ENCODE measurements at regions not wholly inside any gene's neighbourhood (a gene's known extent, or its start where the extent isn't known, plus 50 kb on each side); places are given as distances from the start of the nearest gene placed in this dataset.

DNA sequence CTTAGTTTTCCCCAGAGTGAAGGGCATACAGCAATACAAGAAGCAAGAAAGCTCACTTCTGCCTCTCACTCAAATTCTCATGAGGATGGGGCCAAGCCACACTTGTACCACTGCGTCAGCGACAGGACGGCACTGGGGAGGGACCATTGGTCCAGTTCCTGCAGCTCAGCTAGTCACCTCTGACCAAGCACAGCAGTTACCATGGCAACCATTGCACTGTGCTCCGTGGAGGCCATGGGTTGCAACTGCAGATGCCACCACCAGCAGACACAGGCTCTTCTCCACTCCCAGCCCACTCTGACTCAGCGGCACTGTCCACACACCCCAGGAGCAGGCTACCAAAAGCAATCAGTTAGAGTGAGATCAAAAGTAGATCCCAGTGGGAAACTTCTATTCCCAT lies 441.1 kb upstream of the ARID1B start:
- H3K4me1 ChIP-seq (ENCODE audit: insufficient read depth, low read length): no peaks in the 10 kb centered on the region
- H3K36me3 ChIP-seq (ENCODE audit: insufficient read depth, low read length): no peaks in the 10 kb centered on the region
- peaks cover 9% of the 10 kb centered on the region; the same call in 1 of the 2 replicates for H3K9me3 ChIP-seq (ENCODE audit: control insufficient read depth, insufficient read depth, low read length)
- H3K9ac ChIP-seq (ENCODE audit: low read depth, low read length): no peak overlapping the region

DNA sequence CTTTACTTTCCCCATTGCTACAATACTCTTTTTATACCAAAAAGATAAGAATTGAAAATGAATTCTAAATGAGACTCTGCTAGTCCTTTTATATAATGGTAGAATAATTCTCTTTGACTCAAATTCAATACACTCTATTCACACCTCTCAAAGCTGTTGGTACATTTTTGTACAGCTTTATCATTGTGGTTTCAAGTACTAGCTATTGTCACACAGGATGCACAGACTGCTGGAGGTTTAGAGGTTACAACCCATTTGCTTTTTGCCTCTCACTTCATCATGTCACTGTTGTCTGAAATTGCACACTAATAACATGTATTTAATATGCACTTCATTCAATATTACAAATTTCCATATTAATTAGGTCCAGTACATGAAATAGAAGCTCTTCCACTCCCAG lies 442.2 kb upstream of the ARID1B start:
- Histone ChIP-seq H3K36me3 (ENCODE audit: insufficient read depth, low read length) (no peaks in the 10 kb centered on the region), H3K9me3 (ENCODE audit: control insufficient read depth, insufficient read depth, low read length) (peaks cover 9% of the 10 kb centered on the region; the same call in 1 of the 2 replicates), H3K4me1 (ENCODE audit: insufficient read depth, low read length) (no peaks in the 10 kb centered on the region), H3K9ac (ENCODE audit: low read depth, low read length) (no peak overlapping the region)

- Histone ChIP-seq H3K9ac (ENCODE audit: low read depth, low read length) (no peak overlapping the region), H3K36me3 (ENCODE audit: insufficient read depth, low read length) (no peaks in the 10 kb centered on the region), H3K9me3 (ENCODE audit: control insufficient read depth, insufficient read depth, low read length) (peaks cover 4% of the 10 kb centered on the region; the same call in 1 of the 2 replicates), H3K4me1 (ENCODE audit: insufficient read depth, low read length) (no peaks in the 10 kb centered on the region)
Observed at GRCh38 chr6:156319707-156320106, 457.5 kb upstream of the ARID1B start.

- no peaks in the 10 kb centered on the region for H3K4me1 ChIP-seq (ENCODE audit: insufficient read depth, low read length)
- H3K9me3 ChIP-seq (ENCODE audit: control insufficient read depth, insufficient read depth, low read length): no peaks in the 10 kb centered on the region
- H3K9ac ChIP-seq (ENCODE audit: low read depth, low read length): no peak overlapping the region
- H3K36me3 ChIP-seq (ENCODE audit: insufficient read depth, low read length): no peaks in the 10 kb centered on the region
Observed at GRCh38 chr6:156316583-156317125, 460.5 kb upstream of the ARID1B start.

GRCh38 chr6:156315146-156315545 lies 462.0 kb upstream of the ARID1B start:
- H3K9ac ChIP-seq (ENCODE audit: low read depth, low read length): no peak overlapping the region
- H3K9me3 ChIP-seq (ENCODE audit: control insufficient read depth, insufficient read depth, low read length): no peaks in the 10 kb centered on the region
- no peaks in the 10 kb centered on the region for H3K4me1 ChIP-seq (ENCODE audit: insufficient read depth, low read length)
- no peaks in the 10 kb centered on the region for H3K36me3 ChIP-seq (ENCODE audit: insufficient read depth, low read length)

- no peaks in the 10 kb centered on the region for H3K9me3 ChIP-seq (ENCODE audit: control insufficient read depth, insufficient read depth, low read length)
- H3K9ac ChIP-seq (ENCODE audit: low read depth, low read length): no peak overlapping the region
- H3K4me1 ChIP-seq (ENCODE audit: insufficient read depth, low read length): no peaks in the 10 kb centered on the region
- H3K36me3 ChIP-seq (ENCODE audit: insufficient read depth, low read length): no peaks in the 10 kb centered on the region
Observed at GRCh38 chr6:156313037-156313436, 464.1 kb upstream of the ARID1B start.

GRCh38 chr6:156311291-156311690 lies 465.9 kb upstream of the ARID1B start:
- Histone ChIP-seq H3K4me1 (ENCODE audit: insufficient read depth, low read length) (no peaks in the 10 kb centered on the region), H3K9ac (ENCODE audit: low read depth, low read length) (no peak overlapping the region), H3K36me3 (ENCODE audit: insufficient read depth, low read length) (no peaks in the 10 kb centered on the region), H3K9me3 (ENCODE audit: control insufficient read depth, insufficient read depth, low read length) (no peaks in the 10 kb centered on the region)

- no peaks in the 10 kb centered on the region for H3K9me3 ChIP-seq (ENCODE audit: control insufficient read depth, insufficient read depth, low read length)
- H3K36me3 ChIP-seq (ENCODE audit: insufficient read depth, low read length): no peaks in the 10 kb centered on the region
- H3K9ac ChIP-seq (ENCODE audit: low read depth, low read length): no peak overlapping the region
- H3K4me1 ChIP-seq (ENCODE audit: insufficient read depth, low read length): no peaks in the 10 kb centered on the region
Observed at GRCh38 chr6:156310701-156311100, 466.5 kb upstream of the ARID1B start.

- Histone ChIP-seq H3K4me1 (ENCODE audit: insufficient read depth, low read length) (no peaks in the 10 kb centered on the region), H3K36me3 (ENCODE audit: insufficient read depth, low read length) (no peaks in the 10 kb centered on the region), H3K9me3 (ENCODE audit: control insufficient read depth, insufficient read depth, low read length) (no peaks in the 10 kb centered on the region), H3K9ac (ENCODE audit: low read depth, low read length) (no peak overlapping the region)
Observed at GRCh38 chr6:156309017-156309416, 468.2 kb upstream of the ARID1B start.

DNA sequence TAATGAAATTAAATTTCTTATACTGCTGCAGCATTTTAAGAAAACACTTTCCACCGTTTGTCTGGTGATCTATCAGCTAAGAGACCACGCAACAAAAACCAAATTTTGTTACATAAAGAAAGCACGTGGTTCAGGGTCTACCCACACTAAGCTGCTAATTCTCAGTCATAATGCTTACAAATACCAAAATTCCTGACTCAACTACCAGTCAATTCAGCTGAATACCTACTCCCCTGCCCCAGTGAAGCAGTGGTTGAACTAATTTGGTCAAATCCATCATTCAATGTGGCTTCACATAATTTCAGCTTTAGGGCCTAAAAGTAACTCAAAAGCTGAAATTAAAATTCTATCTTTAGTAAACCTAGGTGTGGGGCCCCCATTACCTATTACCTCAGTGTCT lies 468.6 kb upstream of the ARID1B start:
- H3K4me1 ChIP-seq (ENCODE audit: insufficient read depth, low read length): no peaks in the 10 kb centered on the region
- no peak overlapping the region for H3K9ac ChIP-seq (ENCODE audit: low read depth, low read length)
- H3K9me3 ChIP-seq (ENCODE audit: control insufficient read depth, insufficient read depth, low read length): no peaks in the 10 kb centered on the region
- no peaks in the 10 kb centered on the region for H3K36me3 ChIP-seq (ENCODE audit: insufficient read depth, low read length)

GRCh38 chr6:156306531-156306930 lies 470.6 kb upstream of the ARID1B start:
- Histone ChIP-seq H3K9ac (ENCODE audit: low read depth, low read length) (no peak overlapping the region), H3K36me3 (ENCODE audit: insufficient read depth, low read length) (no peaks in the 10 kb centered on the region), H3K4me1 (ENCODE audit: insufficient read depth, low read length) (no peaks in the 10 kb centered on the region), H3K9me3 (ENCODE audit: control insufficient read depth, insufficient read depth, low read length) (no peaks in the 10 kb centered on the region)

DNA sequence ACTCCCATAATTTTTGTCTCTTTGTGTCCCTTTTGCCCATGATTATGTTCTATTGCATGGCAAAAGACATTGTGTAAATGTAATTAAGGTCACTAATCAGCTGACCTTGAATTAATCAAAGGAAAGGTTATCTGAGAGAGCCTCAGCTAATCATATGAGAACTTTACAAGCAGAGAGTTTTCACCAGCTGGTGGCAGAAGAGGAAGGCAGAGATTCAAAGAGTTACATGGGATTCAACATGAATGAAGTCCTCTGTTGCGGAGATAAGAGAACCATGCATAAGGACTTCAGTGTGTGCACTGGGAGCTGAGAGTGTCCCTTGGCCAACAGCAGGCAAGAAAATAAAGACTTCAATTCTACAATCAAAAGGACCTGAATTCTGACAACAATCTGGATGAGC lies 494.1 kb upstream of the ARID1B start:
- no peaks in the 10 kb centered on the region for H3K4me1 ChIP-seq (ENCODE audit: insufficient read depth, low read length)
- H3K9ac ChIP-seq (ENCODE audit: low read depth, low read length): no peak overlapping the region
- 0 out of 2 replicates have a peak, but pooled peaks cover under 1% of the 10 kb centered on the region for H3K9me3 ChIP-seq (ENCODE audit: control insufficient read depth, insufficient read depth, low read length)
- no peaks in the 10 kb centered on the region for H3K36me3 ChIP-seq (ENCODE audit: insufficient read depth, low read length)

- Histone ChIP-seq H3K9me3 (ENCODE audit: control insufficient read depth, insufficient read depth, low read length) (0 out of 2 replicates have a peak, but pooled peaks cover 2% of the 10 kb centered on the region), H3K36me3 (ENCODE audit: insufficient read depth, low read length) (no peaks in the 10 kb centered on the region), H3K4me1 (ENCODE audit: insufficient read depth, low read length) (no peaks in the 10 kb centered on the region), H3K9ac (ENCODE audit: low read depth, low read length) (no peak overlapping the region)
Observed at GRCh38 chr6:156282087-156282486, 495.1 kb upstream of the ARID1B start.

- Histone ChIP-seq H3K9me3 (ENCODE audit: control insufficient read depth, insufficient read depth, low read length) (0 out of 2 replicates have a peak, but pooled peaks cover 2% of the 10 kb centered on the region), H3K4me1 (ENCODE audit: insufficient read depth, low read length) (no peaks in the 10 kb centered on the region), H3K36me3 (ENCODE audit: insufficient read depth, low read length) (no peaks in the 10 kb centered on the region), H3K9ac (ENCODE audit: low read depth, low read length) (no peak overlapping the region)
Observed at GRCh38 chr6:156281266-156281665, 495.9 kb upstream of the ARID1B start.

DNA sequence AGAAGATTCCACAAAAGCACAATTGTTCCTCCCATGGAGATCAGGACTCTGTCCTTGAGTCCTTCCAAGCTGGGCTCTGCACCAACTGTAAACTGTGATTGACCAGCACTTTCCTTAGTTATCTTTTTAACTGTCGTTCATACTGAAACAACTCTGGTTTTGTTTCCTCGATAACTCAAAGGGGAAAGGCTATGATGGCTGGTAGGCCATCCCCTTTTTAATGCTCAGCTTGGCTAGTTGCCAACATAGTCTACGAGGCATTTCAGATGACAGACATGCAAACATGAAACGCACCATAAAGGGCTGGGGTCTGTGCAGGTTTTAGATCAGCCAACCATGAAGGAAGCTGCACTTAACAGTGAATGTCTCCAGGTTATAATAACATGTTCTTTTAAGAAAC lies 497.1 kb upstream of the ARID1B start:
- Histone ChIP-seq H3K9ac (ENCODE audit: low read depth, low read length) (no peak overlapping the region), H3K9me3 (ENCODE audit: control insufficient read depth, insufficient read depth, low read length) (0 out of 2 replicates have a peak, but pooled peaks cover 2% of the 10 kb centered on the region), H3K36me3 (ENCODE audit: insufficient read depth, low read length) (no peaks in the 10 kb centered on the region), H3K4me1 (ENCODE audit: insufficient read depth, low read length) (no peaks in the 10 kb centered on the region)

Measured in ES-I3 (cell line).